ENCODE measurements at regions not wholly inside any gene's neighbourhood (a gene's known extent, or its start where the extent isn't known, plus 50 kb on each side); places are given as distances from the start of the nearest gene placed in this dataset.
"Not testable (repeated sequence)": the region's sequence is repeated elsewhere in the genome, so short reads cannot be mapped to it uniquely, and the experiment has no call there.

- Mint-ChIP-seq H3K4me1 (ENCODE audit: low read depth) (no peaks in the 10 kb centered on the region), H3K36me3 (ENCODE audit: low read depth) (no peaks in the 10 kb centered on the region), H3K27me3 (no peaks in the 10 kb centered on the region), H3K4me3 (no peak overlapping the region), H3K27ac (no peak overlapping the region), H3K9me3 (no peaks in the 10 kb centered on the region)
- intact Hi-C loops (cut with micrococcal nuclease), result no loop called here
Observed at GRCh38 chr5:164518067-164518740, 1012.8 kb downstream of the MAT2B start.

- no peaks in the 10 kb centered on the region for H3K36me3 Mint-ChIP-seq (ENCODE audit: low read depth)
- no peaks in the 10 kb centered on the region for H3K27me3 Mint-ChIP-seq
- no peaks in the 10 kb centered on the region for H3K4me1 Mint-ChIP-seq (ENCODE audit: low read depth)
- no peak overlapping the region for H3K4me3 Mint-ChIP-seq
- intact Hi-C loops (cut with micrococcal nuclease), result no loop called here
- H3K27ac Mint-ChIP-seq, result no peak overlapping the region
- H3K9me3 Mint-ChIP-seq, result no peaks in the 10 kb centered on the region
Observed at GRCh38 chr5:164518741-164519080, 1013.3 kb downstream of the MAT2B start.

DNA sequence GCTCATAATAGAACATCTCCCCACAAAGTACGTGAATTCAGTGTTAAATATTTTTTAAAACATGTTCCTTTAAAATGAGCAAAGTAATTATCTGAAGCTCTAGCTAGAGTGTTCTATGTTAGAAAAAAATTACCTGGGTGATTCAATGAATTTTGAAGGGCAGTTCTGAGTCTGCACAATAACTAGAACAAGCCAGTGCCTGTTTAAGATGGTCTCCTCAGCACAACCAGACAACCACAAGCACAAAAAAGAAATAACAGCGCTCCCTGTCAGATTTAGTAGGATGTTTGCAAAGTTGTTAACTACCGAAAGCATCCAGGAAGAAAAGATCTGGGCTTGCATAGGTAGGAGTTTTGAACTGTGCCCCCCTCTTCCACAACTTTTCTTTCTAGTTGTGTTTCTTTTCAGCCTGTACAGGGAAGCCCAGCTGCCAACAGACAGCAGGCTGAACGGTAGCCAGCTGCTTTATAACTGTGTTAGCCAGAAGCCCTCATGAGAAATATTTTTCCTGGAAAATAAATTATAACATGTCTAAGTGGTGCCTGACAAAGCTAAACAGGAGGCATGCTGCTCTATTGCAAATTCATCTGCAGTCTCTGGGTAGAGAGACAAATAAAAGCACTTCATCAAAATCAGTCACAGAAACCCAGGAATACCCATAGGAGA lies 1026.9 kb downstream of the MAT2B start:
- Mint-ChIP-seq H3K27me3 (no peaks in the 10 kb centered on the region), H3K9me3 (no peaks in the 10 kb centered on the region), H3K27ac (no peak overlapping the region), H3K4me1 (ENCODE audit: low read depth) (no peaks in the 10 kb centered on the region), H3K36me3 (ENCODE audit: low read depth) (no peaks in the 10 kb centered on the region), H3K4me3 (no peak overlapping the region)
- intact Hi-C loops (cut with micrococcal nuclease), result no loop called here

GRCh38 chr5:164533426-164533825 lies 1028.0 kb downstream of the MAT2B start:
- H3K4me3 Mint-ChIP-seq; H3K27me3 Mint-ChIP-seq; H3K9me3 Mint-ChIP-seq; intact Hi-C loops (cut with micrococcal nuclease); H3K27ac Mint-ChIP-seq; H3K36me3 Mint-ChIP-seq (ENCODE audit: low read depth); H3K4me1 Mint-ChIP-seq (ENCODE audit: low read depth): not testable (repeated sequence)

DNA sequence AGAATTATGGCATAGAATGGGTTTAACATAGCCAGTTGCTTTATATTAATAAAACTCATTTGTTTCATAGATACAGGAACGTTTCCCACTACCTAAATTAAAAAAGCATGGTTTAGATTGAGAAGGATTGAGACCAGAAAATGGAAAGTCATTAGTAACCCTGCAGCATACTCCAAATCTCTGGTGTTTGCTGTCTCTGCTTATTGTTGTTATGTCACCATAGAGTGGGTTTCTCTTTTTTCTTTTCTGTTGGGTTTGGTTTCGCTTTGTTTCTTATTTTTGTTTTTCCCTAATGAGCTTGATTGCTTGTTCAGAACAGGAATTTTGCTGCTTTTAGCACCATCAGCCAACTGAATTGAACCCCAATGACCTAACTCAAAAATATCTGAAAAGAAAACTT lies 1034.8 kb downstream of the MAT2B start:
- intact Hi-C loops (cut with micrococcal nuclease), result no loop called here
- Mint-ChIP-seq H3K4me3 (no peak overlapping the region), H3K9me3 (no peaks in the 10 kb centered on the region), H3K36me3 (ENCODE audit: low read depth) (no peaks in the 10 kb centered on the region), H3K27ac (no peak overlapping the region), H3K4me1 (ENCODE audit: low read depth) (no peaks in the 10 kb centered on the region), H3K27me3 (no peaks in the 10 kb centered on the region)

DNA sequence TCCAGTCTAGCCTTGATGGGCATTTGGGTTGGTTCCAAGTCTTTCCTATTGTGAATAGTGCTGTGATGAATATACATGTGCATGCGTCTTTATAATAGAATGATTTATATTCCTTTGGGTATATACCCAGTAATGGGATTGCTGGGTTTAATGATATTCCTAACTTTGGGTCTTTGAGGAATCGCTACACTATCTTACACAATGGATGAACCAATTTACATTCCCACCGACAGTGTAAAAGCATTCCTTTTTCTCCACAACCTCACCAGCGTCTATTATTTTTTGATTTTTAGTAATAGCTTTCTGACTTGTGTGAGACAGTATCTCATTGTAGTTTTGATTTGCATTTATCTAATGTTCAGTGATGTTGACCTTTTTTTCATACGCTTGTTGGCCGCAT lies 1040.1 kb downstream of the MAT2B start:
- H3K36me3 Mint-ChIP-seq (ENCODE audit: low read depth), result no peaks in the 10 kb centered on the region
- intact Hi-C loops (cut with micrococcal nuclease), result no loop called here
- no peaks in the 10 kb centered on the region for H3K9me3 Mint-ChIP-seq
- no peaks in the 10 kb centered on the region for H3K4me1 Mint-ChIP-seq (ENCODE audit: low read depth)
- H3K27me3 Mint-ChIP-seq, result no peaks in the 10 kb centered on the region
- H3K4me3 Mint-ChIP-seq, result no peak overlapping the region
- H3K27ac Mint-ChIP-seq, result no peak overlapping the region

DNA sequence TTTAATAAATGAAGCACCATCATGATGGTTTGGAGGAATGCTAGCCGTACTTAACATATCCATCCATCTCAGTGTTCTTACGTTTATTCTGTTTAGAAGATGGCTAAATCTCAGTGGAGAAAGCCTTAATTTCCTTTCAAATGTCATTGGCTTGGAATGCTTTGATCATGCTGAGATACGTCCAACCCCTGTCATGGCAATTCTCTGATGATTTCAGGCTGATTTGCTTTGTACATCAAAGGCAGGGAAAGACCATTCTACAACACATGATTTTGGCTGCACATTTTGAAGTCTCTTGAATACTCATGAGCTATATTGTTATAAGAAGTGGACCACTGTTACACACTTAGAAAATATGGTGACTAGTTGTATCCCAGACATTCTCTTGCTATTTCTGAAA lies 1048.4 kb downstream of the MAT2B start:
- Mint-ChIP-seq H3K4me3 (no peak overlapping the region), H3K27ac (no peak overlapping the region), H3K27me3 (no peaks in the 10 kb centered on the region), H3K4me1 (ENCODE audit: low read depth) (no peaks in the 10 kb centered on the region), H3K9me3 (no peaks in the 10 kb centered on the region), H3K36me3 (ENCODE audit: low read depth) (no peaks in the 10 kb centered on the region)
- intact Hi-C loops (cut with micrococcal nuclease), result no loop called here

DNA sequence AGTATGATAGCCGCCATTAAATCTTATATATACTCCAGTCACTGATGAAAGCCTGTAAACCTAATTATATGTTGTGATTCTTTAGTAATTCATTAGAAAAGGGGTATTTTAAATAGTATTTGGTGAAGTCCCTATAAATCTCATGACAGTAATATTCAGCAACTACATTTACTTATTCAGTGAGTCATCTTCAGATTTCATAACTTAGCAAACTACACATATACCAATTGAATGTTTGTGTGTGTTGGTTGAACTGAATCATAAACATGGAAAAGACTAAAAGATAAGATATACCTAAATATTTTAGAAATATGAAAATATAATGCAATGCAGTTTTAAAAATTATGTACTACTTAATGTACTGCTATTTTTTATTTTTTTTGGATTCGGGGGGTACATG lies 1050.4 kb downstream of the MAT2B start:
- intact Hi-C loops (cut with micrococcal nuclease), result no loop called here
- no peaks in the 10 kb centered on the region for H3K4me1 Mint-ChIP-seq (ENCODE audit: low read depth)
- no peak overlapping the region for H3K4me3 Mint-ChIP-seq
- no peaks in the 10 kb centered on the region for H3K27me3 Mint-ChIP-seq
- H3K9me3 Mint-ChIP-seq, result no peaks in the 10 kb centered on the region
- no peaks in the 10 kb centered on the region for H3K36me3 Mint-ChIP-seq (ENCODE audit: low read depth)
- no peak overlapping the region for H3K27ac Mint-ChIP-seq

- no peak overlapping the region for H3K27ac Mint-ChIP-seq
- no peaks in the 10 kb centered on the region for H3K4me1 Mint-ChIP-seq (ENCODE audit: low read depth)
- no peak overlapping the region for H3K4me3 Mint-ChIP-seq
- no peaks in the 10 kb centered on the region for H3K27me3 Mint-ChIP-seq
- intact Hi-C loops (cut with micrococcal nuclease), result no loop called here
- H3K9me3 Mint-ChIP-seq, result no peaks in the 10 kb centered on the region
- no peaks in the 10 kb centered on the region for H3K36me3 Mint-ChIP-seq (ENCODE audit: low read depth)
Observed at GRCh38 chr5:164560216-164560615, 1054.8 kb downstream of the MAT2B start.

DNA sequence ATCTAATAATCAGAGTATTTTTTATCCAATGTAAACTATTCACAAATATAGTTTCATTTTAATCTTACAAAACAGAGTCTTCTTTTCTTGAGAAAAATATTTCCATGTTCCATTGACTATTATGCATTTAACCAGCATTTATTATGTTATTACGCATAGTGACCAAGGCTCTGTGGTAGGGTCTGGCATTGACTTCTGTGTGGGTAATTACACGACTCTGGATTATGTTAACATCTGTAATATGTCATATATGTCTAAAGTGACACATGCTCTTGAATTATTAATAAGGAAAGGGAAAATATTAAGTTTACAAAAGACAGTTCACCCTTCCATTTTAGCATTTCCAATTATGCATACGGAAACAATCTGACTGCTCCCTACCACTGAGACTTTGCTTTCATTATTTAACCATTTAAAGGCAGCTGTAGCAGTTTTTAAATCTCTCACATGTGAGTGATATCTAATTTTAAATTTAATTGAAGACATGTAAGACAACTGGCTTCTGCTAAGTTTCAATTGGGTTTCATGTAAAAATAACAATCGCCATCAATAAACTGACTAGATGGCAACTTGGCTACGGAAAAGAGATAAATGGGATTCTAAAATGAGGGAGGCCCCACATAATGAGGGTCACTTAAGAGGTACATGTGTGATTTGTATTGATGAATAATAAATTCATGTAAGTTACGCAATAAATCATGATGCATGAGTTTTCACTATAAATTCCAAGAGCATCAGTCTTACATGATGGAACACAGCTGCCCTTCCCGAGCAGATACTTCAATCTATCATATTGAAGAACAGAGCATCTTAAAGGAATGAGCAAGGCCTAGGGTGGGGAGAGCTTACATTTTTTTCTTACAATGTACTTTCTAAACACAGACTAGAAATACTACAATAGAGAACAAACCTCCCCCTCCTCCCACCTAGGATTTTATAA lies 1056.8 kb downstream of the MAT2B start:
- Mint-ChIP-seq H3K27ac (no peak overlapping the region), H3K27me3 (no peaks in the 10 kb centered on the region), H3K4me1 (ENCODE audit: low read depth) (no peaks in the 10 kb centered on the region), H3K9me3 (no peaks in the 10 kb centered on the region), H3K36me3 (ENCODE audit: low read depth) (no peaks in the 10 kb centered on the region), H3K4me3 (no peak overlapping the region)
- intact Hi-C loops (cut with micrococcal nuclease), result no loop called here

DNA sequence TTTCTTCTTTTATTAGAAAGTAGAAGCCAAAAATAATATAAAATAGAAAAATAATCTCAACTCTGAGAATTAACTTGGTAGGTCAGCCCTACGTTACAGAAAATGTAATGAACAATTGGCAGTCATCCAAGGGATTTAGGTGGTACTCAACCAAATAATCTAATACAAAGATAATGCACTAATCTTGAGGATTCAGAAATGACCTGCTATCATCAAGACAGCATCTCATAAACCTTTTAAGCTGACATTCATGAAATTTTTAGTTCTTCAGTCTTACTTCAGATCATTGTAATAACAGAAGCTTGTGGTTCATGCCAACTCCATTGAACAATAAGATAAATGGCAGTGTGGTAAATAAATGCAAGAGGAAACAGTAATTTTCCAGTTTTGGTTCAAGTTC lies 1058.0 kb downstream of the MAT2B start:
- Mint-ChIP-seq H3K4me3 (no peak overlapping the region), H3K9me3 (no peaks in the 10 kb centered on the region), H3K36me3 (ENCODE audit: low read depth) (no peaks in the 10 kb centered on the region), H3K27me3 (no peaks in the 10 kb centered on the region), H3K4me1 (ENCODE audit: low read depth) (no peaks in the 10 kb centered on the region), H3K27ac (no peak overlapping the region)
- intact Hi-C loops (cut with micrococcal nuclease), result no loop called here

DNA sequence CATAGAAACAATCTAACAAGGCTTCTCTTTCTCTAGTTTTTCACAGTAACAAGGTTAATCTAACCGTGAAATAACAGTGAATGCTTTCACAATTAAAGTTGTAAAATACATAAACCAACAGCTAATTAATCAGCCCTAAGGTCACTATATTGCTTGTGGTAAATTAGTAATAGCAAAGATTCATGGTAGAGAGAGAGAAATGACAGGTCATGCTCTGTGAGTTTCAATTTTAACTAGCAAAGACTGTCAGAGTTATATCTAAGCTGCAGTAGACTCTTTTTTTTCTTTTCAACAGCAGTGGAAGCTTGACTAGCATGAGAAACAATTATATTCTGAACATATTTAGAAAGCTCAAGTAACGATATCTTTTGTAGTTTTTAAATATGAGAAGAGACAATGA lies 1068.0 kb downstream of the MAT2B start:
- Mint-ChIP-seq H3K27me3 (no peaks in the 10 kb centered on the region), H3K27ac (no peak overlapping the region), H3K4me1 (ENCODE audit: low read depth) (no peaks in the 10 kb centered on the region), H3K4me3 (no peak overlapping the region), H3K36me3 (ENCODE audit: low read depth) (no peaks in the 10 kb centered on the region), H3K9me3 (no peaks in the 10 kb centered on the region)
- intact Hi-C loops (cut with micrococcal nuclease), result no loop called here

DNA sequence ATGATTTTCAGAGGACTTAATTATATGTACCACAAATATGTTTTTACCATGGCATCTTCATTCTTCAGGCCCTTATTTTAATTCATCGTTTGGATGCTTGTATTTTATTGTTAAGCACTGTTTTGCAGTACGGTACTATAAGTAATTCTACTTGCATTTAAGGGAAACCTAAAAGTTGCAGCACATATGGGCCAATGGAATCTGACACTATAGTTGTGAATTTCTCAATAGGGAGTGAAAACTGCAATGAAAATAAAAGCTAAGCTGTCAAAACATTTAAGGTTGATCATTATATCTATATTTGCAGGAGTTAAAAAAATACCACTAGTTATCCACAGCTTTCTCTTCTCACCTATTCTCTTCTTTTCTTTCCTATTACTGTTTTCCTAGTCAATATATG lies 1071.8 kb downstream of the MAT2B start:
- no peaks in the 10 kb centered on the region for H3K36me3 Mint-ChIP-seq (ENCODE audit: low read depth)
- H3K4me1 Mint-ChIP-seq (ENCODE audit: low read depth), result no peaks in the 10 kb centered on the region
- H3K27ac Mint-ChIP-seq, result no peak overlapping the region
- no peaks in the 10 kb centered on the region for H3K27me3 Mint-ChIP-seq
- intact Hi-C loops (cut with micrococcal nuclease), result no loop called here
- no peak overlapping the region for H3K4me3 Mint-ChIP-seq
- H3K9me3 Mint-ChIP-seq, result no peaks in the 10 kb centered on the region

DNA sequence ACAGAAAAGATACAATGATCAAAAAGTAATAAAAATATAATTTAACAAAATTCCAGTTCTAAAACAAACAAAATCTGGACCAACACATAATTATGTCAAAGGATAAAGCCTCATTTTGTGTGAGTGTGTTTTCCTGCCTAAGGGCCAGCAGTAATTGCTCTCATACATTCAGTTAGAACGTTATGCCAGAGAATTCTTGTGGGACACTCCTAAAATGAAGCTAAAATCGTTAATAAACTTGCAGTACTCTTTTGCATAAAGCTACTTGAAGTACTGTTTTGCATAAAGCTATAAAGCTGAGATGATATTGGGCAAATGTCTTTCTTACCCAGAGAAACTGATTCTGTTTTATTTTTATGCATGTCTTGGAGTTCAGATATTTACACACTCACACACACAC lies 1072.3 kb downstream of the MAT2B start:
- Mint-ChIP-seq H3K4me3 (no peak overlapping the region), H3K9me3 (no peaks in the 10 kb centered on the region), H3K27me3 (no peaks in the 10 kb centered on the region), H3K4me1 (ENCODE audit: low read depth) (no peaks in the 10 kb centered on the region), H3K27ac (no peak overlapping the region), H3K36me3 (ENCODE audit: low read depth) (no peaks in the 10 kb centered on the region)
- intact Hi-C loops (cut with micrococcal nuclease), result no loop called here

All from dendritic cell treated with granulocyte-macrophage colony-stimulating factor and Interleukin-4, amounts not matched to agents 40 ng/mL and 50 ng/mL, for 4 days (primary cell).